GM12801 (cell line): ENCODE measurements at regions not wholly inside any gene's neighbourhood (a gene's known extent, or its start where the extent isn't known, plus 50 kb on each side); places are given as distances from the start of the nearest gene placed in this dataset.

Experiments used
- TF ChIP-seq, protein P1 (sequence below): IDR thresholded peaks from one replicate; pipeline ENCODE4 v1.5.1; 2011; ENCODE audit warnings: control low read depth; ENCODE audit not compliant: insufficient read length; ENCODE audit errors: extremely low read depth

DNA sequence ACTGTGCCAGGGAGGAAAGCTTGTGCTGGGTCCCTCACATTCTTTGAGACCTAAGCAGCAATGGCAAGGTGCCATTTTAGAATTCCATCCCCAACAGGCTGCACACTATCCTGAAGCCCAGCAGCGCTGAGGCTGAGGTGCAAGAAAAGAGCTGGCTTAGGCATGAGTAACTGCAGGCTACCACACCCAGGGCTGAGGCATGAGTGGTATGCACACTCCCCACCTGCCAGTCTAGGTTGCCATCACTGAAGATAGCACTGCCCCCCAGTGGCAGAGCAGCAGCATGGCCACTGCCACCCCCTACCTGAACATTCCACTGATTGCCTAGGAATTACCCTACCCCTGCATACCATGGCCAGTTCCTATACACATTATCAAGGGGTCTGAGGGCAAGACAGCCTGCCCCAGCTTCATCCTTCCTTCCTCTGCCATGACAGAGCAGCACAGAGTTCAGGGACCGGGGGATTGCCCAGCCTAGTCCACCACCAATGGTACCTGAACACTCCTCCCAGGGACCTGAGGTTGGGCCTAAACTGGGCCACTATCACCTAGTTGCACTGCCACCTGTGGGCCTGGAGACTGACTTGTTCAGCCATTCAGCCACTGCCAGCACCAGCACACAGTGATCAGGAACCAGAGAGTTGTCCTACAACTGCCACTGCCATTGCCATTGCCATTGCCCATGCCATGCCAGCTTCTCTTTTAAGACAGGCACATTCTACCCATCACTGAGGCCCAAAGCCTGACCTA lies 129.8 kb downstream of the SATB1 start:
- TF ChIP-seq, protein P1, sequence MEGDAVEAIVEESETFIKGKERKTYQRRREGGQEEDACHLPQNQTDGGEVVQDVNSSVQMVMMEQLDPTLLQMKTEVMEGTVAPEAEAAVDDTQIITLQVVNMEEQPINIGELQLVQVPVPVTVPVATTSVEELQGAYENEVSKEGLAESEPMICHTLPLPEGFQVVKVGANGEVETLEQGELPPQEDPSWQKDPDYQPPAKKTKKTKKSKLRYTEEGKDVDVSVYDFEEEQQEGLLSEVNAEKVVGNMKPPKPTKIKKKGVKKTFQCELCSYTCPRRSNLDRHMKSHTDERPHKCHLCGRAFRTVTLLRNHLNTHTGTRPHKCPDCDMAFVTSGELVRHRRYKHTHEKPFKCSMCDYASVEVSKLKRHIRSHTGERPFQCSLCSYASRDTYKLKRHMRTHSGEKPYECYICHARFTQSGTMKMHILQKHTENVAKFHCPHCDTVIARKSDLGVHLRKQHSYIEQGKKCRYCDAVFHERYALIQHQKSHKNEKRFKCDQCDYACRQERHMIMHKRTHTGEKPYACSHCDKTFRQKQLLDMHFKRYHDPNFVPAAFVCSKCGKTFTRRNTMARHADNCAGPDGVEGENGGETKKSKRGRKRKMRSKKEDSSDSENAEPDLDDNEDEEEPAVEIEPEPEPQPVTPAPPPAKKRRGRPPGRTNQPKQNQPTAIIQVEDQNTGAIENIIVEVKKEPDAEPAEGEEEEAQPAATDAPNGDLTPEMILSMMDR: no peak

DNA sequence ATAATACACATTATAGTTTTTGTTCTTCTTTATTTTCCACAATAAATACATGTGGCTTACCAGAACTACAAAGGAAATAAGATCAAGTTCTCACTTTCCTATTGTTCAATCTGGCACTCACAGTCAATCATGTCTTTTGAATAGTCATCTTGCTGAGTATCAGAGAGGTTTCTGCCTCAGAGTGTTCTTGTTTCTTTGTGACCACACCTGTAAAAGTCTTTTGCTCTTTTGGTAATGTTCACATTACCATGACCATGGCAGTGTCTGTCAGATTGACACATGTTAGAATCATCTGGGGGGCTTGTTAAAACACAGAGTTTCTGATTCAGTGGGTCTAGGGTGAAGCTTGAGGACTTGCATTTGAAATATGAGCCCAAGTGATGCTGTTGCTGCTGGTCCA lies 135.0 kb downstream of the SATB1 start:
- TF ChIP-seq, protein P1: no peak

DNA sequence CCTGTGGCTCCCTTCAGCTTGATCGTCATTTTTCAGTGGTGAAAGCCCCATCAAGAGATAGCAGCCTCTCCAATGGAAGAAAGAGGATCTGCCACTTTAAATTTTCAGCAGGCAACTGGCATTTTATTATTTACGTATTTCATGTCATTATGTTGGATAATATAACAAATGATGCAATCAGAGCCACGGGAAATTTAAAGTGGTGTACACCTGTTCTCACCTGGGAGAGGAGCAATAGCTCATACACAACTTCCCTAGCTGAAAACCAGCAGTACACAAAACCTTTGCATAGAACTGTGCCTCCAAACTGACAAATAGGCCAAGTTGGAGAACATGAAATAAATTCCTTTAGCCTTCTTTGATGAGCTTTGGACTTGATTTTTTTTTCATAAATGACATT lies 136.9 kb downstream of the SATB1 start:
- TF ChIP-seq, protein P1: no peak

DNA sequence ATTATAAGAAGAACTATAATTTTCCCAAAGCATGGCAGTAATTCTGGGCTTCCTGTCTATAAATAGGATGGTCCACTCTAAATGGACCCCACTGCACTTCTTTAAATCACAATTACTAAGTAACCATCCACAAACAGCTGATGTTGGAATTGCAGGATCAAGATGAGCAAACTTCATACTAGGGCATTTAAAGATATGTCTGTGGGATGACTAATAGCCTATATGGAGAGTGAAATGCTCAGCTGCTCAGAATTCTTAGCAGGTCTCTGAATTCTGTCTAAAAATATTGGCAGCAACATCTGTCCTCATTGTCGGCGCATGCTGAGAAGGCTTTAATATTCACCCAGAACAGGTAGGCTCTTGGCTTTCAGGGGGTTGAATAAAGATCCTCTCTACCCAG lies 140.4 kb downstream of the SATB1 start:
- TF ChIP-seq, protein P1: no peak

DNA sequence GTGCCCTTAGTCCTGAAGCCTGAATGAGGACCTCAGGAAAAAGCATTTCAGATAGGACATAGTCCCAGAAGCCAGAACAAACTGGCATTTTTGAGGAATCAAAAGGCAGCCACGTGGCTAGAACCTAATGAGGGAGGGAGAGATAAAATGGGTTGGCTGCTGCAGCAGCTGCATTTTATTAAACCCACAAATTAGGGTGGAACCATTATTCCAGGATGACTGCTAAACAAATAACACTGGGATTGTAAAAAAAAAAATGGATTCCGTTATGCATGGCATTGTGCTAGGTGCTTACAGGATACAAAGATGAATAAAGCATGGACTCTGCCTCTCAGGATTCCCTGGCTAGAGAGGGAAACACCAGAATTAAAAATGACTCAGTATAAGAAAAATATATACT lies 141.5 kb downstream of the SATB1 start:
- TF ChIP-seq, protein P1: no peak

DNA sequence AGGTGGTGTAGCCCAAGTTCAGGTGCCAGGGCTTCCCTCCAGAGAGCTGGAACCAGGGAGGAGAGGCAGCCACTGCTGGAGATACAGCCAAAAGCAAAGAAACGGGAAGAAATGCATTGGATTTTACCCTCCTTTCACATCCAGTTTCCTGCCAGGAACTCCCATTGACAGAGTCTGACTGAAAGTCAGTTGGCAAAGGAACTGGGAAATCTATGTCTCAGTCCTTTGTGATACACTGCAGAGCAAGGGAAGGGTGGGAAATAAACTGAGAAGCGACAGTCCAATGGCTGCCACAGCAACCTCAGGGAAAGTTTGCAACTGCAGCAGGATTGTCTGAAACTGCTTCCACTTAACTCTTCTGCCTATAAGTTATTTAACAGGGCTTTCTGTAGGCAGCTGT lies 142.6 kb downstream of the SATB1 start:
- TF ChIP-seq, protein P1: no peak

DNA sequence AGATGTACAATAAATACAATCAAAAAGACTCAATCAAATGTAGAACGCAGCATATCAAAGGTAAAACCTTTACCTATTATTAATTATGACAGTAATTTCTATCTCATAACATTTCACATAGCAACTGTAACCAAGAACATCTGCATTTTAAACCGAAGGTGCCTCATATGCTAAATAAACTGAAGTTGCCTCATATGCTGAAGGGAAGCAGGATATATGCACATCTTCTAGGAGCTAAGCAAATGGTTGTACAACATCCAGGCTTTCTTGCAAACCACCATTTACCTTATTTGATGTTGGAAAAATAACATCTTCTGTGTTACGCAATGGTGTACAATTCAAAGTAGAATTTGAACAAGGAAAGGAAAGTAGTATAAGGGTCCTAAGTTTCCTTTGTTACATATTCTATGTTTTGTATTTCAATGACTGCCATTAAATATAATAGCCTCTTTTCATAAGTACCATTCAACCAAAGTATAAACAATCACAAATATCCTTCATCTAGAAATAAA lies 145.9 kb downstream of the SATB1 start:
- TF ChIP-seq, protein P1: no peak
